GM18520 (cell line): ENCODE measurements at regions not wholly inside any gene's neighbourhood (a gene's known extent, or its start where the extent isn't known, plus 50 kb on each side); places are given as distances from the start of the nearest gene placed in this dataset.
"Not testable (repeated sequence)": the region's sequence is repeated elsewhere in the genome, so short reads cannot be mapped to it uniquely, and the experiment has no call there.

Experiments used
- ATAC-seq: cut with Tn5 transposase; IDR thresholded peaks from one replicate; pipeline ENCODE4 v1.9.1; 2021; ENCODE audit not compliant: unreplicated experiment

DNA sequence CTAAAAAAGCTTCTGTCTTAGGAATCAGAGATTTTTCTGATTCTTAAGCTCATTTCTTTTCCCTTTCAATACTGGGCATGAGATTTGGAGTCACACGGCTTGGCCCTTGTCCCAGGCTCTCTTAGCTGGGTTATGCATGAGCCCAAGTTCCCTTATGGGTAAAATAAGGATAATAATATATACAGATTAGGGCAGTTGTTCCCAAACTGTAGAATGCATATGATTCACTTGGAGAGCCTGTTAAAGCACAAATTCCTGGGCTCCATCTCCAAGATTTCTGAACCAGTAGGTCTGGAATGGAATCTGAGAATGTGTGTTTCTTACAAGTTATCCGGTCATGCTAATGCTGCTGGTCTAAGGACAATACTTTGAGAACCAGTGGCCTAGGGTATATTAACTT is 154.0 kb downstream of the REEP3 start:
- no peak for ATAC-seq

DNA sequence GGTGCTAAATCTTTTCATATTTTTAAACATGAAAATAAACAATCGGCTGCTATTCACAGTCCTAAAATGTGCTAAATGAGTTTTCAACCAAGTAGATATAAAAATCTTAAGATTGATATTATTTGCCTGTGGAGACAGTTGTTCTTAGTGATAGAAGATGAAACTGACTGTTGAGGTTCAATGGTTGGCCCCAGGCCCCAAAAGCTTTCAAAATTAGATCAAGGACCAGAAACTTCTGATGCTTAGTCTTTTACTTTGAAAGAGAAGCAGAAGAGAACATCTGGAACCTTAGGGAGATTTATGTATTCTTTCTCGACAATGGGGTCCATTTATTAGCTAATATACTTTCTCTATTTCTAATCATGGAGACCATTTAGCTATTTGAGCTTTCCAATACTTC is 155.8 kb downstream of the REEP3 start:
- no peak for ATAC-seq

DNA sequence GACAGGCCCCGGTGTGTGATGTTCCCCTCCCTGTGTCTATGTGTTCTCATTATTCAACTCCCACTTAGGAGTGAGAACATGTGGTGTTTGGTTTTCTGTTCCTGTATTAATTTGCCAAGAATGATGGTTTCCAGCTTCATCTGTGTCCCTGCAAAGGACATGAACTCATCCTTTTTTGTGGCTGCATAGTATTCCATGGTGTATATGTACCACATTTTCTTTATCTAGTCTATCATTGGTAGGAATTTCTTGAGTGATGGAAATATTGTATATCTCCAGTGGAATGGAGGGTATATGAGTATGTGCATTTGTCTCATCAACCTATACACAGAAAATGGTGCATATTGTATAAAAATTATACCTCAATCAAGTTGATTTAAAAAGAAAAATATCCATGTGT is 159.3 kb downstream of the REEP3 start:
- ATAC-seq, result not testable (repeated sequence)

DNA sequence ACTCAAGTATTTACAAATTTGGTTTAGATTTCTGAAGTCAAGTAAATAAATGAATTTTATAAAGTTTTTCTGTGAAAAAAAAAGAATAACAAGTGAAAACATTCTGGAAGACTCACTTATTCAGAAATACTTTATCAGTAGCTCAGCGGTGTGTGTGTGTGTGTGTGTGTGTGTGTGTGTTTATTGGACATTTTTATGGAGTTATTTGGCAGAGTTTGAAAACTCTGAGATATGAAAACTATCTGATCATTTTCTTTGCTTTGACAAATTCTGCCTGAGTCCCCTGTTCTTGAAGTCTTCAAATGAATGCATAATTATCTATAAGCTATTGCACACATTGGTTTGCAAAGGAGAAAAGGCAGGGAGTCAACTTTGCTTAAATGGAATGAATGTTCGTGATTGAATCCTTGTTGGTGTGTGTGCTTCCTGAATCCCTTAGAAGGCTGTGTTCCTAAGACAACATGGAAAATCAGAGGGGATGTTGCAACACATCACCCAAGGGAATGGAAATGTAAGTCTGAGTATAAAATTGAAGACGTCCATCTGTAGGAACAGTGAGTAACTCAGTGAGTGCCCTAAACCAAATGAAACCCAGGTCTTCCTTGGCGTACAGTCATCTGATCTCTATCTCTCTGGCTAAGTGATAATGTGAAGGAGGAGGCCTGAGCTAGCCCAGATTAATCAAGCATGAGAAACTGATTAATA is 160.9 kb downstream of the REEP3 start:
- ATAC-seq, result no peak

DNA sequence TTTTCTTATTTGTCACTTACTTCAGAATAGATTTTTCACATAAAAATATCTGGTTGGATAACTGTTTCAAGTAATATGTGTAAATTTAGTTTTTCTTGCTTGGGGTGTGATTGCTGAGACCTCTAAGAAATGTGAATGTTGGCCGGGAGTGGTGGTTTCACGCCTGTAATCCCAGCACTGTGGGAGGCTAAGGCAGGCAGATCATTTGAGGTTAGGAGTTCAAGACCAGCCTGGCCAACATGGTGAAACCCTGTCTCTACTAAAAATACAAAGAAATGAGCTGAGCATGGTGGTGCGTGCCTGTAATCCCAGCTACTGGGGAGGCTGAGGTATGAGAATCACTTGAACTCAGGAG is 161.5 kb downstream of the REEP3 start:
- ATAC-seq, result not testable (repeated sequence)

DNA sequence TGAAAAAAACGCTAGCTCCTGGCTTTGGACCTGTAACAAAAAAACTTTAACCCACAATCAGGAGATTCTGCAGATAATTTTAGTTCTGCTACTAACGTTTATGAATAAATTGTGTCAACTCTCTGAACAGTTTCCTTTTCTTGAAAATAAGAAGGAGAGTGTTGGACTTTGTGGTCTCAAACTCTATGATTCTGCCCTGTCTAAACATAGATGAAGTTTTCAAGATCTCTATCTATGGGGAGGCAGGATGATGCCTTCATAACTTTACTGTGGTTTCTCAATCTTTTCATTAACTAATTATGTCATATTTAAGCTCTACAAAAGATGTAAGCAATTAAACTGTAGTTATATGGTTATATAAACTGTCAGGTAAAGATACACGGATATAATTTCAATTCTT is 162.0 kb downstream of the REEP3 start:
- ATAC-seq, result no peak

DNA sequence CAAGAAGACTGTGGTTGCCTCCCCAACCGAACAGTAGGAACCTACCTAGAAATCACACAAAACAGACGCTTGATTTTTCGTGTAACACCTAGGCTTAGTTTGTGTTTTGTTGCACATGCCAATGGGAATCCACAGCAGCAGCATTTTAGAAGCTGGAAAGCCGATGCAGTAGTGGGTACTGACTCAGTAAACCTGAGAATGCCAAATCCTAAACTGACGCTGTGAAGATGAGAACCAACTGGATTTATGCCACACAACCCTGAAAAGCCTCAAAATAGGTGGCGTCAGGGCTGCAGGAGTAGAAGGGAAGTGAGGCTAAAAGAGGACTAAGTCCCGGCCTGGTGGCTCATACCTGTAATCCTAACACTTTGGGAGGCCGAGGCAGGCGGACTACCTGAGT is 162.5 kb downstream of the REEP3 start:
- ATAC-seq, result no peak

DNA sequence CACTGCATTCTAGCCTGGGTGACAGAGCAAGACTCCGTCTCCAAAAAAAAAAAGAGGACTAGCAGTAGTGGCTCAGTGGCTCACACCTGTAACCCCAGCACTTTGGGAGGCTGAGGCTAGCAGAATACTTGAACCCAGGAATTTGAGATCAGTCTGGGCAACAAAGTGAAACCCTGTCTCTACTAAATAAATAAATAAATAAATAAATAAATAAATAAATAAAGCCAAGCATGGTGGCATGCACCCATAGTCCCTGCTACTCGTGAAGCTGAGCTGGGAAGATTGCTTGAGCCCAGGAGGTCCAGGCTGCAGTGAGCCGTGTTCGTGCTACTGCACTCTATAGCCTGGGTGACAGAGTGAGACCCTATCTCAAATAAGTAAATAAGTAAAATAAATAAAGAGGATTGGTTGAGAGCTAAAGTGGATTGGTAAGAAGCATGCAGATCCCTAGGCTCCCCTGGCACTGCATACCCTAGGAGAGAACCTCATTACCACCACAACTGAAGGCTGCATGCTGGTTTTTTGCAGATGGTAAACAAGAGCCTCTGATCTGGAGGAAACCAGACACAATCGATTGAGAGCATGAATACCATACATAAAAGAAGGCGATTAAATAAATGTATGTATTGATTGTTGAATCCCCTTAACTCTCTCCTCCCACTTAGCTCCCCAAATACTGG is 163.2 kb downstream of the REEP3 start:
- ATAC-seq, result no peak

DNA sequence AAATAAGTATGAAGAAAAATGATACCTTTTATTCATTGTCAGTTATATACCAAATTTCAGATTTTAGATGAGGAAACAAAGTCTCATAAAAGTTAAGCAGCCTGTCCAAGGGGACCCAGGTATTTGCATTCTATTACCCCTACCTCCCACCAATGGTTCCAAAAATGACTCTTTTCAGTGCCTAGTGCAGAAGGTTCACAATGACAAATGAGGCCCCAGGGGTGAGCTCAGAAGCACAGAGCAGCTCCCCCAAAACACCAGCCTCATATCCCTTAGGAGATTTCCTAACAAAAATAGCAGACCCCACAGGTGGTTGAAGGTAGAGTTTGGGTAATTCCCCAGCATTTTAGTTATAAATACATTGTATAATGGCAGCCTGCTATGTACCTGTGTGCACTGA is 168.6 kb downstream of the REEP3 start:
- ATAC-seq, result no peak

DNA sequence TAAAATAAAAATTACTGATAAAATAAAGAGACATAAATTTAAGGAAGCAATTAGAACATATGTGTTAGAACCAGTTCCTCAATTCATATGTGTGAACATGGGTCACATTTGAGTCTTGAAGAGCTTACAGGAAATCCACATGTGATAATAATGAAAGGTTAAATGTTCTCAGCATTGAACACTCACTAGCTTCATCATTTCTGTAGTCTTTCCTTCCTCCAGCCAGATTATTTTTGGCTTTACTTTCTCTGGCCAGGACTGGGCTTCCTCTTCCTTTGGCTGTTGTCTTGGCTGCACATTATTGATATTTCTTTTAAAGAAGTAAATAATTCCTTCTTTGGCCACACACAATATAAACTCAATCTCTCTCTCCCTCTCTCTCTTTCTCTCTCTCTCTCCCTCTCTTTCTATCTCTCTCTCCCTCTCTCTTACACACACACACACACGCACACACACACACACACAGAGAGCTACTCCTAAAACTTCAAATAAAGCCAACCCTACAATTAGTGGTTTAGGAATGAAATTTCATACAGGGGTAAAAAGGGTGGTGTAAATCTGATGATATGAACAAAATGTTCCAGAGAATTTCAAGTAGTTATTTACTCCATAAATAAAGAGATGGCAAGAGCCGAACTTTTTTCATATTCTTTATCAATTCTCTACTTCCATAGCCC is 171.2 kb downstream of the REEP3 start:
- no peak for ATAC-seq

DNA sequence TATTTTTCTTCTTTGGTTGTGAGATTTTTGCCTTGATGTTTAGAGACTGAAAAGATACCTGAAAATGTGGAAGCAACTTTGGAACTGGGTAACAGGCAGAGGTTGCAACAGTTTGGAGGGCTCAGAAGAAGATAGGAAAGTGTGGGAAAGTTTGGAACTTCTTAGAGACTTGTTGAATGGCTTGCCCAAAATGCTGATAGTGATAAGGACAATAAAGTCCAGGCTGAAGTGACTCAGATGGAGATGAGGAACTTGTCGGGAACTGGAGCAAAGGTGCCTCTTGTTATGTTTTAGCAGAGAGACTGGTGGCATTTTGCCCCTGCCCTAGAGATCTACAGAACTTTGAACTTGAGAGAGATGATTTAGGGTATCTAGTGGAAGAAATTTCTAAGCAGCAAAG is 171.8 kb downstream of the REEP3 start:
- not testable (repeated sequence) for ATAC-seq

DNA sequence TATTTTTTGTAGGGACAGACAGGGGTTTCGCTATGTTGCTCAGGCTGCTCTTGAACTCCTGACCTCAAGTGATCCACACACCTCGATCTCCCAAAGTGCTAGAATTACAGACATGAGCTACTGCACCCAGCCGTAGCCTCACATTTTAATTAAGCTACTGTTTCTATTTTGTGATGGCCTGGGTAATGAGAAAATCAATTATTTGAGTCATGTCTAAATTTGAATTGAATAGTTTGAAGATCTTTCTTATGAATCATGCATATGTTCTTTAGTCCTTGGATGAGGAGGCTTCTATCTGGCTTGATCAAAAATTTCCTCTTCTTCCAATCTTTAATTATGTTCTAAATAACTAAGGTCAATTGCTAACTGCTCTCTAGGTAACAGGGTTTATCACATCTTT is 175.0 kb downstream of the REEP3 start:
- ATAC-seq, result no peak

DNA sequence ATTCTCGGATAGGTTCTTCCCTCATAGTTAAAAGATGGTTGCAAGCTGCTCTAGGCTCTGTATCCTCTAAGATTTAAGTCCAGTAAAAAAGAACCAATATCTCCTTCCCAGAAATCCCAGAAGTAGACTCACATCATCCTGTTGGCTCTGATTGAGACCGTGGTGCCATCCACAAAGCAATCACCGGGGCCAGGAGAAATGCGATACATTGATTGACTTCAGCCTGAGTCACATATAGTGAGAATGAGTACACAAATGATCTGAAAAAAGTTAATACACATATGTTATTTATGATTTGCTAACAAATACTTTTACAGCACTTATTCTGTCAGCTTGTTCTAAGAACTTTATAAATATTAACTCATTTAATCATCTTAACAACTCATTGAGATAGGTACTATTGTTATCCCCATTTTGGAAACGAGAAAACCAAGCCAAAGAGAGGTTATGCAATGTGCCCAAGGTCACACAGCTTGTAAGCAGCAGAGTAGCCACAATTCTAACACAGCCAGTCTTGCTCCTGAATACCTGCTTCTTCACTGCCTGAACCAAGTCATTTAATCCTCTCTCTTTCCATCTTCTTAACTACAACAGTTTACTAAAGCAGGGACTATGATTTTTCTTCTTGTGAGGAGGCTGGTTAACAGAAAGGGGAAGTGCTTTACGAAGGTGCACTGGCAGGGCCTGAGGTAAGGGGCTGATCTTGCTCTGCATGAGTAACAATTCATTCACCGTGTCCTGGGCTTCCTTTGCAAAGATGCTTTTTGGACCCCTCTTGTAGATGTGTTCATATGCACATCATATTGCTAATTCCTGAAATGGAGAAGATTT is 177.0 kb downstream of the REEP3 start:
- ATAC-seq, result no peak

DNA sequence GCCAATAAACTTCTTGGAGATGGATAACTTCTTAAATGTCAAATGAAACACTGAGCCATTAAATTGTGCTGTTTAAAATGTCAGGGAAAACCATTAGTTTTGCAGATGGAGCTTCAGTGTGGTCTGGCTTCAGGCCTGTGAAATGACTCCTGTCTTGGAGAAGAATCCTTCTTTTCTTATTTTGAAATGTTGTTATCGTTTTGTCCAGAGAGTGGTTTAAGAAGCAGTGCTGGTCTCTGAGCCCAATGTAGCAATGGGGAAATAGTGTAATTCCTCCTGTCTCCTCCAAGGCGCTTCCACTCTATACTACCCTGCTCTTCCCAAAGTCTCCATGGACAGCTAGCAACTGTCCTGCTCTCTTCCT is 177.6 kb downstream of the REEP3 start:
- ATAC-seq, result no peak

DNA sequence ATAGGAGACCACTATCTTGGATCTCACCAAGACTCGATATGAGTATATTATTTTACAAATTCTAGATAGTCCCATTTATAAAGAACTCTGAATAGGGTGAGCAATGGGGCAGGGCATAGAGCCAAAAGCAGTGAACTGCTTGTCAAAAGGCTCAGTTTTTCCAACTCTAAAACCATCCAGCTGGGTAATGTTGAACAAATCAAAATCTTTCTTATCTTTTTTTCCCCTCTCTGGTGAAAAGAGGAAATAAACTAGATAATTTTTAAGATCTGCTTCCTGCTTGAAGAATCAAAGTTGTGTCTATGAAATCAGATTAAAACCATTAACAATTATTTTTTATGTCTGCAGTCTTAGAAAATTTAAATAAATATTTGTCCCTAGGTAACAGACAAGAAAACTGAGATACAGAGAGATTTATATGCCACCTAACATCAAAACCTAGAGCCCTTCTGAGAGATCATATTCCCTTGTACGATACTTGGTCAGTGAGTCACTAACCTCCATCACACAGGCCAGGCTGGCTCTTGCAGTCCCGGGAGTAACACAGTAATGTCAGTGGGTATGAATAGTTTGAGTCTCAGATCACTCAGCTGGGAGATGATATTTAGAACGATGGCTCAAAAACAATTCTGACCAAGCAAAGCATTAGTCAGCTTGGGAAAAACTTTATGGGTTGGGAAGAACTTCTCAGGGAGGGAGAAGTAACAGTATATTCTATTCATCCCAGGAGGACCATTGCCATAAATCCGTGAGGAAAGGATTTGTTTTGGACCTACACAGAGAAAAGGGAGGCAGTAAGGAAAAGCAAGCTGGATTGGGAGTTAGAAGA is 178.8 kb downstream of the REEP3 start:
- no peak for ATAC-seq

DNA sequence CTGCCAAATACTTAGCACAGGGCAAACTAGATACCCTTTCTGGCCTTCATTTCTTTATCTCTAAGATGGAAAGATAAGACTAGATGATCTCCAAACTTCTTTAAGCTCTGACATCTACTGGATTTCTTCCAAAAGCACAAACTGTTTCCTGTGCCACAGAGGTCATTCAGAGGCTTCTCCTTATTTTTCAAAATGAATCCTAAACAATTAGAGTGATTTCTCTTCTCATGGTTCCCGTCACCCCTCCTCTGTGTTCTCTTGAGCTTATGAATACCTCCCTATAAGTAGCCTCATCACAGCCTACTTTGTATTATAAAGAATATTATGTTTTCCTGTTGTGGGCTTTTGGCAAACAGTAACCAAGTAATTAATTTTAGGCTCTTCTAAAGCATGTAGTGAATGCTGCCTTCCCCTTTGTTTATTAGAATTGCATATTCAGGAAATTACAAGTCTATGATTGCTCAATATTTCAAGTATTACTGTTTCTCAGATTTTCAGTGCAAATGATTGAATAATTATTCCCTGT is 179.5 kb downstream of the REEP3 start:
- no peak for ATAC-seq

DNA sequence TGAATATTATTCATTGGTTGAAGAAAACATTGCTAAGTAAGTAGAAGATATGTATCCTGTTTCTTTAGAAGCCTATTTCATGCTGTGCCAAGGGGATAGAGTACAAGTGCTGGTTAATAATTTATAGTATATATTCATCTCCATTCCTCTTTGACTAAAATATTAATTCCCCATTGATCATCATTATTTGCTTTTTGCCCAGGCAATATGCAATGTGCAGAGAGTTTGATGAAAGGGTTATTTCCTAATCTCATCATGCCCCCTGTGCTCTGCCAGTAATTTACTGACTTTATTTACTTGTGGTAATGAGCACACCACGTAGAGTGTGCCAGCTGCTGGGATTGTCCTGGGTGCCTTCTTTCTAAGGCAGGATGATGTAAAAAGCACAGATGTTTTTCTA is 180.9 kb downstream of the REEP3 start:
- ATAC-seq, result no peak

DNA sequence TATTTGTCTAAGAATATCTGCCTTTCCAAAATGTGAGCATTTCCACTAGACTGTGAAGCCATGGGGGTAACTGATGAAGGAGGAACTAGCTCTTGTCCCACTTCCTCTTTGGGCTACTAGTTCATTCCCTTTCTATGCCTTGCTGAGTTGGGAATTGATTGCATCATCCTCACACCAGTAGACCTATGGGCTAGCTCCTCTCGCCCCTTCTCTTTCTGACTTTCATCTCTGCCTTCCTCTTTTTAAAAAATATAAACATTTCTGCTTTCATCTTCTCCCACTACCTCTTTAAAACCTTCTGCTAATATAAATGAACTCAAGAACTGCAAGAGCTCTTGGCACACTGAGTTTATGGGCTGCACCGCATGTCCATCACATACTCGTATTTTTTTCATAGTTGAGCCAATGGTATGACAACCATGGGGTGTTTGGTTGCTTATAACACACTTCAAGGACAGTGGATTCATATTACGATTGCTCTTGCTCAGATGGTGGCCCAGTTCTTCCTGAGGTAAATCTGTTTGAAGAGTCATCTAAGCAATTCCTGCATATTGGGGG is 182.0 kb downstream of the REEP3 start:
- ATAC-seq, result no peak

DNA sequence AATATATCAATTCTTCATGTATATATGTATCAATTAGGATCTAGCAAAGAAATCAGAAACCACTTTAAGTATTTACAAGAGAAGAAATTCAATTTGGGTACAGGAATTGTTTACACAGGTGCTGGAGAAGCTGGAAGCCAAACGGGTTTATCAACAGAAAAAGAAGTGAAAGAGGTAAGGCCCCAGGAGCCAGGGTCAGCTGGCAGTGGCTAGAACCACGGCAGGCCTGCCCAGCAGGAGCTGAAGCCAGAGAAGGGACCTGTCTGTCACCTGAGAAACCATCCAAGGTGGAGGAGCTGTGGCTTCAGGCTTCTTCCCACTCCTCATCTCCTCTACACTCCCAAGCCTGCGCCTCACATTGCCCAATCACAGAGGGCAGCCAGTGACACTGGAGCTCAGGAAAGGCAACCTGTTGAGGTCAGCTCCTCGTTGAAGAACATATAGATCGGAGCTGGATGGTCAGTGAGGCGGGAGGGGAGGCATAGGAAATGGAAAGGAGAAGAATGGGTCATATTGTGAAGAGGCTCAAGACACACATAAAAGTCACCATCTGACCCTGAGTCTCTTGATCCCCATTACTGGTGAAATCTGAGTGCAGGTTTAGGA is 182.6 kb downstream of the REEP3 start:
- no peak for ATAC-seq
